ENCODE measurements at regions not wholly inside any gene's neighbourhood (a gene's known extent, or its start where the extent isn't known, plus 50 kb on each side); places are given as distances from the start of the nearest gene placed in this dataset.

DNA sequence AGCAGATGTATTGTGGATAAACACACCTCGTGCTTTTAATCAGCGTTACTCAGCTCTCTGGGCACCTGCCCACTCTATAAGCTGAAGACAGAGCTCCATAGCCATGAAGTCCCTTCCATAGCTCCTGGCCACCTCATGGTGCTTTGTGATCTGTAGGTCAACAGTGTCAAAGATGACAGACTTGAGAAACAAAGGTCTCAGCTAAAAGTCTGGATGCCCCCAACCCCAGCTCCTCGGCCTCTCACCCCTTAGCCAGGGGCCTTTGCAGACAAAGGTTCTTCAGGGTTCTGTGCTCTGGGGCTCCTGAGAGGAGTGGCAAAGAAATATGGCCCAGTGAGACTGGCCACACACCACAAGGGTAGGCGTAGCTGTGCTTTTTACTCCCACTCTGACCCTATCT is 168.6 kb downstream of the KLF13 start:
- TF ChIP-seq MYC (IDR thresholded peaks at IDR 0.05; ENCODE audit: insufficient read depth, insufficient read length, insufficient replicate concordance, low read length, severe bottlenecking) (no peak), RFX5 (IDR thresholded peaks at IDR 0.05; ENCODE audit: low read depth, low read length) (no peak), BHLHE40 (IDR thresholded peaks at IDR 0.05; ENCODE audit: borderline replicate concordance in 1 of 2, low read depth in 2 of 2, low read length in 1 of 2) (no peak), NR2C2 (IDR thresholded peaks at IDR 0.05; ENCODE audit: borderline replicate concordance, control insufficient read depth, insufficient read length, low read depth) (no peak), ZNF274 (IDR thresholded peaks at IDR 0.05; ENCODE audit: insufficient read depth, insufficient read length) (no peak), SP1 (IDR thresholded peaks at IDR 0.05; ENCODE audit: low read depth, low read length) (no peak), IKZF1 (conservative IDR thresholded peaks at IDR 0.05) (no peak), POLR2A (IDR thresholded peaks at IDR 0.05; ENCODE audit: low read depth, low read length) (no peak), STAT3 (IDR thresholded peaks at IDR 0.05; ENCODE audit: low read depth, low read length) (no peak)
- TF ChIP-seq, protein P1, sequence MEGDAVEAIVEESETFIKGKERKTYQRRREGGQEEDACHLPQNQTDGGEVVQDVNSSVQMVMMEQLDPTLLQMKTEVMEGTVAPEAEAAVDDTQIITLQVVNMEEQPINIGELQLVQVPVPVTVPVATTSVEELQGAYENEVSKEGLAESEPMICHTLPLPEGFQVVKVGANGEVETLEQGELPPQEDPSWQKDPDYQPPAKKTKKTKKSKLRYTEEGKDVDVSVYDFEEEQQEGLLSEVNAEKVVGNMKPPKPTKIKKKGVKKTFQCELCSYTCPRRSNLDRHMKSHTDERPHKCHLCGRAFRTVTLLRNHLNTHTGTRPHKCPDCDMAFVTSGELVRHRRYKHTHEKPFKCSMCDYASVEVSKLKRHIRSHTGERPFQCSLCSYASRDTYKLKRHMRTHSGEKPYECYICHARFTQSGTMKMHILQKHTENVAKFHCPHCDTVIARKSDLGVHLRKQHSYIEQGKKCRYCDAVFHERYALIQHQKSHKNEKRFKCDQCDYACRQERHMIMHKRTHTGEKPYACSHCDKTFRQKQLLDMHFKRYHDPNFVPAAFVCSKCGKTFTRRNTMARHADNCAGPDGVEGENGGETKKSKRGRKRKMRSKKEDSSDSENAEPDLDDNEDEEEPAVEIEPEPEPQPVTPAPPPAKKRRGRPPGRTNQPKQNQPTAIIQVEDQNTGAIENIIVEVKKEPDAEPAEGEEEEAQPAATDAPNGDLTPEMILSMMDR (IDR thresholded peaks at IDR 0.05 in 2 of 3, conservative IDR thresholded peaks at IDR 0.05 in 1 of 3; ENCODE audit: control insufficient read depth in 2 of 3, extremely low read depth in 1 of 3, insufficient read depth in 1 of 3, low read depth in 3 of 3, low read length in 3 of 3), result no peak
- TF ChIP-seq, protein P2, sequence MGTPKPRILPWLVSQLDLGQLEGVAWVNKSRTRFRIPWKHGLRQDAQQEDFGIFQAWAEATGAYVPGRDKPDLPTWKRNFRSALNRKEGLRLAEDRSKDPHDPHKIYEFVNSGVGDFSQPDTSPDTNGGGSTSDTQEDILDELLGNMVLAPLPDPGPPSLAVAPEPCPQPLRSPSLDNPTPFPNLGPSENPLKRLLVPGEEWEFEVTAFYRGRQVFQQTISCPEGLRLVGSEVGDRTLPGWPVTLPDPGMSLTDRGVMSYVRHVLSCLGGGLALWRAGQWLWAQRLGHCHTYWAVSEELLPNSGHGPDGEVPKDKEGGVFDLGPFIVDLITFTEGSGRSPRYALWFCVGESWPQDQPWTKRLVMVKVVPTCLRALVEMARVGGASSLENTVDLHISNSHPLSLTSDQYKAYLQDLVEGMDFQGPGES (IDR thresholded peaks at IDR 0.05), result no peak

Measured in GM12878 (cell line).